Esophagus squamous epithelium (tissue), 4 donors: ENCODE measurements at regions not wholly inside any gene's neighbourhood (a gene's known extent, or its start where the extent isn't known, plus 50 kb on each side); places are given as distances from the start of the nearest gene placed in this dataset.

Source experiments
- CTCF ChIP-seq, 6 experiments: fragments of 450-650 bp in 4 of 6; fragments of 200-600 bp in 2 of 6; sonication (generic) in 2 of 6; IDR thresholded peaks; one replicate each; pipeline ENCODE4 v1.5.1; 2016 to 2019; ENCODE audit warnings: antibody characterized with exemption in 6 of 6, mild to moderate bottlenecking in 4 of 6, moderate library complexity in 4 of 6
- POLR2A ChIP-seq, 4 donors: fragments of 450-650 bp; IDR thresholded peaks; one replicate each; pipeline ENCODE4 v1.6.1; 2017; ENCODE audit warnings: antibody characterized with exemption in 4 of 4, mild to moderate bottlenecking in 4 of 4, moderate library complexity in 3 of 4

GRCh38 chr2:144085016-144085415, 434.9 kb downstream of the ZEB2 start:
- TF ChIP-seq CTCF (IDR thresholded peaks at IDR 0.05) (no peak), POLR2A (IDR thresholded peaks at IDR 0.05) (no peak)
